Fibroblast of the aortic adventitia (primary cell): ENCODE measurements at regions not wholly inside any gene's neighbourhood (a gene's known extent, or its start where the extent isn't known, plus 50 kb on each side); places are given as distances from the start of the nearest gene placed in this dataset.

Experiments
- DNase-seq: peaks from one replicate; pipeline ENCODE4 v3.0.0-alpha.2; 2010; ENCODE audit warnings: low read depth
- H3K4me3 ChIP-seq: 2 replicates; pipeline ENCODE4 v1.5.1; 2011; ENCODE audit warnings: low read depth, mild to moderate bottlenecking, control low read depth, low read length, moderate library complexity
- TF ChIP-seq, protein P1 (sequence below): IDR thresholded peaks from 2 replicates; pipeline ENCODE4 v1.5.1; 2011; ENCODE audit warnings: mild to moderate bottlenecking, low read length, control low read depth, inconsistent platforms; ENCODE audit not compliant: insufficient read depth

DNA sequence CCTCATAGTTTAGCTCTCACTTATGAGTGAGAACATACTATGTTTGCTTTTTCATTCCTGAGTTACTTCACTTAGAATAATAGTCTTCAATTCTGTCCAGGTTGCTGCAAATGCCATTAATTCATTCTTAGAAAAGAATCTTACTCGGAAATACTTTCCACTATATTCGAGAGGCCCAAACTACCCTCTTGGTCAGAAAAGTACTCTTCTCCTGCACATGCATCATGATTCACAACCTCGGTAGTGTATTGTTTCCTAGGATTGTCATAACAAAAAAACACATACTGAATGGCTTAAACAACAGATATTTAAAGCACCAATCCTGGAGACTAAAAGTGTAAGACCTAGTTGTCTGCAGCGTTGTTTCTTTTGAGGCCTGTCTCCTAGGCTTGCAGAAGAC lies 364.0 kb upstream of the SLC14A2 start:
- TF ChIP-seq, protein P1, sequence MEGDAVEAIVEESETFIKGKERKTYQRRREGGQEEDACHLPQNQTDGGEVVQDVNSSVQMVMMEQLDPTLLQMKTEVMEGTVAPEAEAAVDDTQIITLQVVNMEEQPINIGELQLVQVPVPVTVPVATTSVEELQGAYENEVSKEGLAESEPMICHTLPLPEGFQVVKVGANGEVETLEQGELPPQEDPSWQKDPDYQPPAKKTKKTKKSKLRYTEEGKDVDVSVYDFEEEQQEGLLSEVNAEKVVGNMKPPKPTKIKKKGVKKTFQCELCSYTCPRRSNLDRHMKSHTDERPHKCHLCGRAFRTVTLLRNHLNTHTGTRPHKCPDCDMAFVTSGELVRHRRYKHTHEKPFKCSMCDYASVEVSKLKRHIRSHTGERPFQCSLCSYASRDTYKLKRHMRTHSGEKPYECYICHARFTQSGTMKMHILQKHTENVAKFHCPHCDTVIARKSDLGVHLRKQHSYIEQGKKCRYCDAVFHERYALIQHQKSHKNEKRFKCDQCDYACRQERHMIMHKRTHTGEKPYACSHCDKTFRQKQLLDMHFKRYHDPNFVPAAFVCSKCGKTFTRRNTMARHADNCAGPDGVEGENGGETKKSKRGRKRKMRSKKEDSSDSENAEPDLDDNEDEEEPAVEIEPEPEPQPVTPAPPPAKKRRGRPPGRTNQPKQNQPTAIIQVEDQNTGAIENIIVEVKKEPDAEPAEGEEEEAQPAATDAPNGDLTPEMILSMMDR, result no peak
- no peak overlapping the region for H3K4me3 ChIP-seq
- no peak for DNase-seq

DNA sequence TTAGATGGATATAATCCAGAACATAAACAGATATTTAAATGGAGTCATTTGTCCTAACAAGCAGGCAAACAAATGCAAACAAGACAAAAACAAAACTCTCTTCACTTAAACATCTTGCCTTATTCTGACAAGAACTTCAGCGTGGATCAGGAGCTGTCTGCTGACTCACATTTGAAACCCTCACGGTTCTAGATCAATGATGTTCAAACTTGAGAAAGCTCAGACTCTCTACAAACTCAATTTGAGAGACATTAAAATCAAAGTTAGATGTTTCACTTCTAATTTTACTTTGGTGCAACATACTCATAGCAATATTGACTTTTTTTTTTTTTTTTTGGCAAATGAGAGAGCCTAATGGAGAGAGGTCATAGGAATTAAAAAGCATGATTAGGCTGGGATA lies 362.8 kb upstream of the SLC14A2 start:
- no peak for DNase-seq
- H3K4me3 ChIP-seq, result no peak overlapping the region
- TF ChIP-seq, protein P1, result no peak

DNA sequence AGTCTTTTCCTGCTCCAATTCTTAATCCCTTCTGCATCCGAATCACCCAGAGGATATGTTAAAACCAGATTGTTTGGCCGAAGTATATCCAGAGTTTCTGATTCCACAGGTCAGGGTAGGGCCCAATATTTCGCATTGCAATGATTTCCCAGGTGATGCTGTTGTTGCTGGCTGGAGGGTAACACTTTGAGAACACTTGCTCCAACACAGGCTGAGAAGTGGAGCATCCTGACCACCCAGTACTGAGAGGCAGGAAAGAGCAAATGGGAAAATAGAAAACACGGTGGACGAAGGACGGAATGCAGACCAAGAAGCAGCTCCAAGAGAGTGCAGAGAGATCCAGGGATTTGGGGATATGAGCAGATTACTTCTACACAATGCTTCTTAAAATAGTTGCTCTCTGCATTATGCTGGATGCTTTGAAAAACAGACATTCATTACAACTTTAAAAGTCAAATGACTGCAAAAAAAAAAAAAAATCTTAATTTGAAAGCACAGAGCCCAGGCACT lies 362.2 kb upstream of the SLC14A2 start:
- no peak for DNase-seq
- H3K4me3 ChIP-seq, result no peak overlapping the region
- TF ChIP-seq, protein P1, result no peak

DNA sequence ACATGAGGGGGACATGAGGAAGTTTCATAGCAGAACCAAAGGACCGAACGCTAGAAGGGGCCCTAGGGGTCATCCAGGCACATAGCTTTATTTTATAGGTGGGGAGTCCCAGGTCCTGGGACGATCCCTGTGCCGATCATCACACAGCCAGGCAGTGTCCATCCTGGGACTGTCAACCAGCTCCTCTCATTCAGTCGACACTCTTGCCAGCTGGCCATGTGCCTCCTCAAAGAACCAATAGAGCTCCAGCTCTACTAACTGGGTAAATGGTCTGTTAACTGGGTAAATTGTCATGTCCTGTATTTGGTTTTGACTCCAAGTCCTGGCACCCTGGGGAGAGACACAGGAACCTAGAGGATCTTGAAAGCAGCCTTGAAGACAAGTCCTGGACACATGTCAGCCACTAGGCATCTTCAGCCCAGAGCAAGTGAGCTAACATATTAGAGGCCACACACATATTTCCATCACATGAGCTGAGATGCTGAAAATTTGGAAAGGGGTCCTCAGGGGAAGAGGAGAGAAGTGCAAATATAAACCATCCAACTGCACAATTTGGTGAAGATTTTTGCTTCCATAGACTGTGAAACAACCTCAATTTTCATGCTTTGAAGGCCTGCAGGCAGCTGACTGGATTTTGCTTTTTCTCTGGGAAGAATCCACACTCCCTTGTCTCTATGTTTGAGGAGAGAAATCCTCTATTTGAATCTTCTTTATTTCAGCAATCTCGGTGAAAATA lies 361.1 kb upstream of the SLC14A2 start:
- no peak for DNase-seq

DNA sequence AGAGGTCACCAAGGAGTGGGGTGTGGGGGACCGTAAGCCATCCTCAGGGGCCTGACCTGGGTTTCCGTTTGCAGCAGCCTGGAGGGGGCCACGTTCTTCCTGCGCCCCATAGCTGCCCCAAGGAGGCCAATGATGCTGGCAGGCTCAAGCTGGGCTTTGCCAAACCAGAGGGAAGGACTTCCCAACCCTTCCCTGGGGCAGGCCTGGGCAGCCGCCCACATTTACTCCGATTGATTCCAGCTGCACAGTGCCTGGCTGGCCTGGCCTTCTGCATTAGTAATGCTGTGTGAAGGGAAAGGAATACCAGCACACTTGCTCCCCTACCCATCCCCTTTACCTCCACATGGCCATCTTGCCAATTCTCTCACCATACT lies 360.6 kb upstream of the SLC14A2 start:
- TF ChIP-seq, protein P1, result no peak
- H3K4me3 ChIP-seq, result no peak overlapping the region
- DNase-seq, result peak; percentile 90

More for the DNA sequence above, 361.1 kb upstream of the SLC14A2 start:
- no peak overlapping the region for H3K4me3 ChIP-seq
- TF ChIP-seq, protein P1, result no peak

DNA sequence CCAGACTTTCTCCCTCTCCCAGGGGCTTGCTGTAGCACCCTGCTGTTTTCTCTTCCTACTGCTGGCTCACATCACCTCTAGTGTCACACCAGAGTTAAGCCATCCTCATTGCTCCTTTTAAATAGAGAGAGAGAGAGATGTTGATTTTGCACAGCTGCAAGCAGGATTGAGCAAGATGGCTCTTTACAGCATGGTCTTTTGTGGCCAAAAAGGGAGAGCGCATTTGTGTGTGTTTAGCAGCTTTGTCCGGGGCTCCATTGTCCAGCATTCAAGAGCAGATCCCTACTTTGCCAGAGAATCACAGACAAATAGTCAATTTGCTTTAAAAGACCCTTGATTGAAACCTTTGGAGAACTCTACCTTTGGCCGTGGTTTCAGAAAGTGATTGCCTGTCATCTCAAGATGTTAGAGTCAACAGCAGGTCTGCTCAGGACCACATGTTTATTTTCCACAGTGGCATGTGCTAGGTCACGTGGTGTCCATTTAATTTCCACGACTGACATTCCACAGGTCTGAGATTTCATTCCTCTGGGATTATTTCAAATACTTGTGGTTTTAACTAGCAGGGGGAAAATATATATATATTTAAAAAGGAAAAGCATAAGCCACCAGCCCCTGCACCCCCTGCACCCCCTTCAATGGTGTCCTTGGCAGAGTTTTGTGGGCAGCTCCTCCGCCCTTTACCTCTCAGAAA lies 359.9 kb upstream of the SLC14A2 start:
- no peak overlapping the region for H3K4me3 ChIP-seq
- peak; percentile 98 for DNase-seq
- TF ChIP-seq, protein P1, result peak; percentile 21
